ENCODE measurements at regions not wholly inside any gene's neighbourhood (a gene's known extent, or its start where the extent isn't known, plus 50 kb on each side); places are given as distances from the start of the nearest gene placed in this dataset.

- no peak for TF ChIP-seq MAX (IDR thresholded peaks at IDR 0.05; ENCODE audit: low read depth, low read length)
- no peak for TF ChIP-seq POLR2A (IDR thresholded peaks at IDR 0.05; ENCODE audit: extremely low read depth, insufficient read length)
- no peak for TF ChIP-seq CTCF (IDR thresholded peaks at IDR 0.05; ENCODE audit: low read depth, low read length)
- TF ChIP-seq MYC (IDR thresholded peaks at IDR 0.05; ENCODE audit: low read depth, low read length): no peak
- H3K4me3 ChIP-seq (ENCODE audit: low read depth, low read length): no peak overlapping the region
- no peak for DNase-seq (ENCODE audit: low read depth)
Observed at GRCh38 chr9:1267581-1267980, 217.4 kb downstream of the DMRT2 start.

GRCh38 chr9:1269533-1270315, 219.6 kb downstream of the DMRT2 start:
- H3K4me3 ChIP-seq (ENCODE audit: low read depth, low read length): no peak overlapping the region
- DNase-seq (ENCODE audit: low read depth): no peak
- TF ChIP-seq MYC (IDR thresholded peaks at IDR 0.05; ENCODE audit: low read depth, low read length): no peak
- TF ChIP-seq POLR2A (IDR thresholded peaks at IDR 0.05; ENCODE audit: extremely low read depth, insufficient read length): no peak

GRCh38 chr9:1271367-1271766, 221.2 kb downstream of the DMRT2 start:
- no peak overlapping the region for H3K4me3 ChIP-seq (ENCODE audit: low read depth, low read length)
- no peak for DNase-seq (ENCODE audit: low read depth)
- TF ChIP-seq CTCF (IDR thresholded peaks at IDR 0.05; ENCODE audit: low read depth, low read length) (no peak), MYC (IDR thresholded peaks at IDR 0.05; ENCODE audit: low read depth, low read length) (no peak), MAX (IDR thresholded peaks at IDR 0.05; ENCODE audit: low read depth, low read length) (no peak), POLR2A (IDR thresholded peaks at IDR 0.05; ENCODE audit: extremely low read depth, insufficient read length) (no peak)

- no peak overlapping the region for H3K4me3 ChIP-seq (ENCODE audit: low read depth, low read length)
- no peak for DNase-seq (ENCODE audit: low read depth)
- TF ChIP-seq MAX (IDR thresholded peaks at IDR 0.05; ENCODE audit: low read depth, low read length) (no peak), POLR2A (IDR thresholded peaks at IDR 0.05; ENCODE audit: extremely low read depth, insufficient read length) (no peak), MYC (IDR thresholded peaks at IDR 0.05; ENCODE audit: low read depth, low read length) (no peak), CTCF (IDR thresholded peaks at IDR 0.05; ENCODE audit: low read depth, low read length) (no peak)
Observed at GRCh38 chr9:1271786-1272185, 221.6 kb downstream of the DMRT2 start.

GRCh38 chr9:1272488-1272887, 222.3 kb downstream of the DMRT2 start:
- DNase-seq (ENCODE audit: low read depth): no peak
- no peak overlapping the region for H3K4me3 ChIP-seq (ENCODE audit: low read depth, low read length)
- no peak for TF ChIP-seq MYC (IDR thresholded peaks at IDR 0.05; ENCODE audit: low read depth, low read length)
- TF ChIP-seq MAX (IDR thresholded peaks at IDR 0.05; ENCODE audit: low read depth, low read length): no peak
- TF ChIP-seq POLR2A (IDR thresholded peaks at IDR 0.05; ENCODE audit: extremely low read depth, insufficient read length): no peak
- no peak for TF ChIP-seq CTCF (IDR thresholded peaks at IDR 0.05; ENCODE audit: low read depth, low read length)

GRCh38 chr9:1273859-1274258, 223.7 kb downstream of the DMRT2 start:
- no peak for DNase-seq (ENCODE audit: low read depth)

GRCh38 chr9:1274334-1274733, 224.2 kb downstream of the DMRT2 start:
- TF ChIP-seq CTCF (IDR thresholded peaks at IDR 0.05; ENCODE audit: low read depth, low read length) (no peak), MAX (IDR thresholded peaks at IDR 0.05; ENCODE audit: low read depth, low read length) (no peak), MYC (IDR thresholded peaks at IDR 0.05; ENCODE audit: low read depth, low read length) (no peak), POLR2A (IDR thresholded peaks at IDR 0.05; ENCODE audit: extremely low read depth, insufficient read length) (no peak)
- no peak overlapping the region for H3K4me3 ChIP-seq (ENCODE audit: low read depth, low read length)
- no peak for DNase-seq (ENCODE audit: low read depth)

More at GRCh38 chr9:1273859-1274258, 223.7 kb downstream of the DMRT2 start:
- TF ChIP-seq MYC (IDR thresholded peaks at IDR 0.05; ENCODE audit: low read depth, low read length): no peak
- no peak overlapping the region for H3K4me3 ChIP-seq (ENCODE audit: low read depth, low read length)

Data from NB4 (cell line).